IMR-90 (cell line): ENCODE measurements at regions not wholly inside any gene's neighbourhood (a gene's known extent, or its start where the extent isn't known, plus 50 kb on each side); places are given as distances from the start of the nearest gene placed in this dataset.

Experiments
- ATAC-seq: fragments of 200-7000 bp; cut with Tn5 transposase; 2 replicates; pipeline ENCODE4 v1.9.1; 2020; ENCODE audit warnings: low read depth, mild to moderate bottlenecking, moderate library complexity
- BruUV-seq: library from RNA; stranded (reverse); fragments of 400-500 nt; replicated peaks from 2 replicates; lab custom pipeline; 2021; lab: Mats Ljungman, UMichigan
- CTCF ChIA-PET: fragments of 300-600 bp; formaldehyde crosslinking; extraction: SDS; loops from one replicate; lab custom pipeline; 2021; ENCODE audit warnings: antibody characterized with exemption; lab: Yijun Ruan, JAX
- POLR2A ChIA-PET: fragments of 300-600 bp; sonication (Branson Sonifier 250); formaldehyde crosslinking; loops from one replicate; lab custom pipeline; 2022; ENCODE audit warnings: antibody characterized with exemption; ENCODE audit not compliant: unreplicated experiment; lab: Charles Lee
- DNase-seq: peaks from one replicate; pipeline ENCODE4 v3.0.0; 2013
- H2AFZ ChIP-seq: replicated peaks from 2 replicates; pipeline ENCODE3; 2013; ENCODE audit warnings: low read length, mild to moderate bottlenecking; ENCODE audit not compliant: poor library complexity
- H2AK5ac ChIP-seq: 2 replicates; pipeline ENCODE4 v1.6.1; 2013; ENCODE audit warnings: low read depth, low read length, inconsistent platforms
- H2AK9ac ChIP-seq: replicated peaks from 2 replicates; pipeline ENCODE3; 2013; ENCODE audit warnings: mild to moderate bottlenecking, low read depth, low read length, moderate library complexity; ENCODE audit not compliant: poor library complexity
- H2BK120ac ChIP-seq: 2 replicates; pipeline ENCODE4 v1.6.1; 2013; ENCODE audit warnings: low read depth, low read length, inconsistent platforms
- H2BK15ac ChIP-seq: 3 replicates; pipeline ENCODE4 v1.6.1; 2013; ENCODE audit warnings: low read depth, low read length, inconsistent platforms
- H2BK20ac ChIP-seq: 2 replicates; pipeline ENCODE4 v1.6.1; 2013; ENCODE audit warnings: low read depth, mild to moderate bottlenecking, inconsistent platforms, low read length, moderate library complexity
- H2BK5ac ChIP-seq: 2 replicates; pipeline ENCODE4 v1.6.1; 2013; ENCODE audit warnings: mild to moderate bottlenecking, low read depth, low read length, inconsistent platforms; ENCODE audit not compliant: poor library complexity, severe bottlenecking
- H3K14ac ChIP-seq: replicated peaks from 2 replicates; pipeline ENCODE4 v1.6.1; 2013; ENCODE audit warnings: low read depth, low read length, inconsistent platforms
- H3K18ac ChIP-seq: 2 replicates; pipeline ENCODE4 v1.6.1; 2013; ENCODE audit warnings: low read depth, low read length, control low read depth
- H3K23ac ChIP-seq: 2 replicates; pipeline ENCODE4 v1.6.1; 2013; ENCODE audit warnings: low read depth, low read length, inconsistent platforms
- H3K27ac ChIP-seq: 2 replicates; pipeline ENCODE4 v1.5.1; 2013; ENCODE audit warnings: mild to moderate bottlenecking, control low read depth, low read length; ENCODE audit not compliant: insufficient read depth
- H3K27me3 ChIP-seq: 2 replicates; pipeline ENCODE4 v1.6.1; 2013; ENCODE audit warnings: low read length; ENCODE audit not compliant: control insufficient read depth, insufficient read depth
- H3K36me3 ChIP-seq: 2 replicates; pipeline ENCODE4 v1.6.1; 2013; ENCODE audit warnings: low read length, mixed read lengths; ENCODE audit not compliant: control insufficient read depth, insufficient read depth
- H3K4ac ChIP-seq: 2 replicates; pipeline ENCODE4 v1.6.1; 2013; ENCODE audit warnings: low read depth, low read length, inconsistent platforms
- H3K4me1 ChIP-seq: 2 replicates; pipeline ENCODE4 v1.6.1; 2013; ENCODE audit warnings: low read length, mixed read lengths; ENCODE audit not compliant: control insufficient read depth, insufficient read depth
- H3K4me2 ChIP-seq: 2 replicates; pipeline ENCODE4 v1.6.1; 2013; ENCODE audit warnings: low read depth, mild to moderate bottlenecking, control low read depth, low read length, moderate library complexity
- H3K4me3 ChIP-seq: 2 replicates; pipeline ENCODE4 v1.5.1; 2013; ENCODE audit warnings: low read depth, mild to moderate bottlenecking, control low read depth, low read length, moderate library complexity; ENCODE audit not compliant: insufficient read depth
- H3K56ac ChIP-seq: 2 replicates; pipeline ENCODE4 v1.6.1; 2013; ENCODE audit warnings: low read length, inconsistent platforms; ENCODE audit not compliant: insufficient read depth; ENCODE audit errors: extremely low read depth
- H3K79me1 ChIP-seq, 2 experiments: 2 replicates each; pipeline ENCODE4 v1.6.1; 2013; ENCODE audit warnings: low read length in 2 of 2, inconsistent platforms in 1 of 2, low read depth in 1 of 2
- H3K9ac ChIP-seq: 2 replicates; pipeline ENCODE4 v1.6.1; 2013; ENCODE audit warnings: low read depth, low read length, control low read depth
- H3K9me1 ChIP-seq: 2 replicates; pipeline ENCODE4 v1.6.1; 2013; ENCODE audit warnings: low read length, inconsistent platforms; ENCODE audit not compliant: insufficient read depth
- H3K9me3 ChIP-seq: 2 replicates; pipeline ENCODE4 v1.6.1; 2013; ENCODE audit warnings: low read length; ENCODE audit not compliant: control insufficient read depth, insufficient read depth
- H4K20me1 ChIP-seq: 2 replicates; pipeline ENCODE4 v1.6.1; 2013; ENCODE audit warnings: low read length, inconsistent platforms; ENCODE audit not compliant: insufficient read depth
- H4K5ac ChIP-seq: 2 replicates; pipeline ENCODE4 v1.6.1; 2013; ENCODE audit warnings: mild to moderate bottlenecking, low read depth, low read length, control low read depth
- H4K8ac ChIP-seq, 2 experiments: 2 replicates each; pipeline ENCODE4 v1.6.1; 2013; ENCODE audit warnings: low read depth in 2 of 2, low read length in 2 of 2, control low read depth in 1 of 2, inconsistent platforms in 1 of 2
- H4K91ac ChIP-seq: 2 replicates; pipeline ENCODE4 v1.6.1; 2013; ENCODE audit warnings: low read depth, low read length, inconsistent platforms; ENCODE audit not compliant: insufficient read depth
- CEBPB ChIP-seq: IDR thresholded peaks from 2 replicates; pipeline ENCODE4 v1.6.1; 2012; ENCODE audit warnings: low read depth, low read length, improper control_type of control experiment
- CTCF ChIP-seq: conservative IDR thresholded peaks from 2 replicates; pipeline ENCODE4 v1.5.1; 2012; ENCODE audit warnings: mild to moderate bottlenecking, low read depth, low read length, improper control_type of control experiment
- MAFK ChIP-seq: IDR thresholded peaks from 2 replicates; pipeline ENCODE4 v1.6.1; 2012; ENCODE audit warnings: low read depth, low read length, improper control_type of control experiment
- MAZ ChIP-seq: IDR thresholded peaks from 2 replicates; pipeline ENCODE4 v1.6.1; 2012; ENCODE audit warnings: low read depth, mild to moderate bottlenecking, low read length, improper control_type of control experiment, moderate library complexity, borderline replicate concordance
- MXI1 ChIP-seq: IDR thresholded peaks from 2 replicates; pipeline ENCODE4 v1.6.1; 2012; ENCODE audit warnings: low read depth, mild to moderate bottlenecking, low read length, moderate library complexity, borderline replicate concordance
- NFE2L2 ChIP-seq: fragments of 150-350 bp; IDR thresholded peaks from 2 replicates; pipeline ENCODE4 v1.6.1; 2016; ENCODE audit warnings: low read depth, mild to moderate bottlenecking, low read length
- RCOR1 ChIP-seq: IDR thresholded peaks from 2 replicates; pipeline ENCODE4 v1.6.1; 2012; ENCODE audit warnings: mild to moderate bottlenecking, low read length, improper control_type of control experiment; ENCODE audit not compliant: insufficient replicate concordance
- RFX5 ChIP-seq: IDR thresholded peaks from 2 replicates; pipeline ENCODE4 v1.8.0; 2012; ENCODE audit warnings: low read depth, mild to moderate bottlenecking, low read length, moderate library complexity
- USF2 ChIP-seq: fragments of 150-350 bp; IDR thresholded peaks from 2 replicates; pipeline ENCODE4 v1.6.1; 2017; ENCODE audit warnings: mild to moderate bottlenecking, antibody characterized with exemption, low read length, low read depth
- WGBS, 2 experiments: methylation state at CpG; one replicate each; pipeline versions ENCODE4 v1.1.5 to v1.1.7; 2013; ENCODE audit warnings: missing lambda C conversion rate in 2 of 2; ENCODE audit not compliant: insufficient read length in 1 of 2; ENCODE audit errors: extremely low coverage in 2 of 2; 5-methylcytosine and 5-hydroxymethylcytosine counted together
- dilution Hi-C: fragments of 300-500 bp; cut with HindIII; formaldehyde crosslinking; loops from one replicate; pipeline ENCODE4 v1.14.3; 2018; ENCODE audit warnings: low sequenced_read_pairs; ENCODE audit not compliant: unreplicated experiment
- in situ Hi-C: fragments of 300-500 bp; cut with MboI; formaldehyde crosslinking; loops from 3 replicates; pipeline ENCODE4 v1.14.3; 2019; ENCODE audit warnings: low sequenced_read_pairs, inconsistent platforms, mixed read lengths
- intact Hi-C: fragments of 100-400 bp; cut with micrococcal nuclease; formaldehyde crosslinking; loops from 2 replicates; pipeline ENCODE4 v1.10.0; 2022

- Histone ChIP-seq H3K9ac (no peak overlapping the region), H3K4me3 (no peak overlapping the region), H4K8ac (no peak overlapping the region), H3K79me1 (no peaks in the 10 kb centered on the region), H4K20me1 (no peaks in the 10 kb centered on the region), H3K18ac (no peak overlapping the region), H3K23ac (no peak overlapping the region), H3K4me2 (no peak overlapping the region), H3K36me3 (no peaks in the 10 kb centered on the region), H3K27ac (no peak overlapping the region), H2AFZ (no peak overlapping the region), H3K4me1 (peaks cover 3% of the 10 kb centered on the region), H4K5ac (no peak overlapping the region), H2AK9ac (no peak overlapping the region), H2BK120ac (no peak overlapping the region), H3K4ac (no peak overlapping the region), H3K9me3 (no peaks in the 10 kb centered on the region), H3K56ac (no peak overlapping the region), H2BK5ac (no peak overlapping the region), H2BK15ac (no peak overlapping the region), H2BK20ac (no peak overlapping the region), H3K14ac (no peak overlapping the region), H3K9me1 (no peaks in the 10 kb centered on the region), H3K27me3 (no peaks in the 10 kb centered on the region), H4K91ac (no peak overlapping the region), H2AK5ac (no peak overlapping the region)
- TF ChIP-seq NFE2L2, result no peak
- no peak for TF ChIP-seq MAZ
- TF ChIP-seq MXI1, result no peak
- TF ChIP-seq RFX5, result no peak
- no peak for TF ChIP-seq MAFK
- TF ChIP-seq USF2, result no peak
- no peak for TF ChIP-seq RCOR1
- no peak for TF ChIP-seq CEBPB
- no peak for TF ChIP-seq CTCF
- dilution Hi-C loops, result no loop called here
- no TSS peak for BruUV-seq
- DNase-seq (no peak), ATAC-seq (no peak)
- ChIA-PET CTCF (no interaction called here), POLR2A (no interaction called here)
- in situ Hi-C loops, result no loop called here
- no CpG with 5 or more reads among the region's 2 CpGs for WGBS, 2 experiments
- intact Hi-C loops, result no loop called here
These were observed 715.2 kb upstream of the MARCKS start for GRCh38 chr6:113141901-113142300.
